ENCODE measurements at regions not wholly inside any gene's neighbourhood (a gene's known extent, or its start where the extent isn't known, plus 50 kb on each side); places are given as distances from the start of the nearest gene placed in this dataset.

GRCh38 chr19:30085394-30085793 is 143.4 kb downstream of the URI1 start:
- TF ChIP-seq POLR2A (IDR thresholded peaks at IDR 0.05) (no peak), CTCF (IDR thresholded peaks at IDR 0.05) (no peak)

Data from lower leg skin (tissue), 3 donors.